Large intestine (tissue), 3 donors: ENCODE measurements at regions not wholly inside any gene's neighbourhood (a gene's known extent, or its start where the extent isn't known, plus 50 kb on each side); places are given as distances from the start of the nearest gene placed in this dataset.

Experiments
- DNase-seq, 2 donors: peaks; one replicate each; pipeline versions ENCODE4 v3.0.0 to v3.0.0-alpha.2; 2013
- H3K27ac ChIP-seq: one replicate; pipeline ENCODE4 v1.5.1; 2013; ENCODE audit warnings: low read length
- H3K27me3 ChIP-seq: 2 replicates; pipeline ENCODE4 v1.6.1; 2013; ENCODE audit warnings: low read length; ENCODE audit not compliant: control insufficient read depth, insufficient read depth
- H3K36me3 ChIP-seq: 2 replicates; pipeline ENCODE4 v1.6.1; 2013; ENCODE audit warnings: low read length; ENCODE audit not compliant: control insufficient read depth, insufficient read depth
- H3K4me1 ChIP-seq: one replicate; pipeline ENCODE4 v1.6.1; 2013; ENCODE audit warnings: low read length; ENCODE audit not compliant: control insufficient read depth, insufficient read depth
- H3K4me3 ChIP-seq: one replicate; pipeline ENCODE4 v1.5.1; 2013; ENCODE audit warnings: low read length
- H3K9me3 ChIP-seq: one replicate; pipeline ENCODE4 v1.6.1; 2013; ENCODE audit warnings: mild to moderate bottlenecking, low read depth, low read length, moderate library complexity; ENCODE audit not compliant: control insufficient read depth
- WGBS: methylation state at CpG from one replicate; pipeline ENCODE4 v1.1.5; 2013; ENCODE audit warnings: low lambda C conversion rate; ENCODE audit not compliant: insufficient coverage; 5-methylcytosine and 5-hydroxymethylcytosine counted together

DNA sequence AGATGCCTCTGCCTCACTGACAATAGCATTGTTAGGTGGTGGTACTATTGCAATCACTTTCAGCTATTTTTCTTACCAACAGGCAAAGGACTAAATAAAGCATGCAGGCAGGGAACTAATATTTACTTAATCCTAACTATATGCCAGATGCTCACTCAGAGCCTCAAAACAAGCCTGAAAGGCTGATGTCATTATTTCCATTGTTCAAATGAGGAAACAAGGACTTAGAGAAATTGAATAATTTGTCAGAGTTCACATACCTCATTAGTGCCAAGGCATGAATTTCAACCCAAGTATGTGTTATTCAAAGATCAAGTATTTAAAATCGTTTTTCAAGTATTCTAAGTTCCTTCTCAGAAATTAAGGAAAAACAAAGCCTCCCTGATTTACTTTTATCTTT lies 374.9 kb upstream of the TECRL start:
- H3K27me3 ChIP-seq: no peaks in the 10 kb centered on the region
- no peaks in the 10 kb centered on the region for H3K4me1 ChIP-seq
- H3K9me3 ChIP-seq: no peaks in the 10 kb centered on the region
- H3K4me3 ChIP-seq: no peak overlapping the region
- 22% methylated on average over 1 of the region's 1 CpG for WGBS
- no peak overlapping the region for H3K27ac ChIP-seq
- no peak for DNase-seq
- H3K36me3 ChIP-seq: no peaks in the 10 kb centered on the region

- H3K9me3 ChIP-seq: no peaks in the 10 kb centered on the region
- no peak overlapping the region for H3K27ac ChIP-seq
- peak in 1 of 2 donors; percentile 1 for DNase-seq
- H3K36me3 ChIP-seq: no peaks in the 10 kb centered on the region
- H3K4me3 ChIP-seq: no peak overlapping the region
- no peaks in the 10 kb centered on the region for H3K27me3 ChIP-seq
- 90% methylated on average over 1 of the region's 3 CpGs for WGBS
- H3K4me1 ChIP-seq: no peaks in the 10 kb centered on the region
Observed at GRCh38 chr4:64781737-64782326, 372.6 kb upstream of the TECRL start.

GRCh38 chr4:64780664-64781063 lies 371.4 kb upstream of the TECRL start:
- Histone ChIP-seq H3K27me3 (no peaks in the 10 kb centered on the region), H3K4me1 (no peaks in the 10 kb centered on the region), H3K36me3 (no peaks in the 10 kb centered on the region), H3K27ac (no peak overlapping the region), H3K4me3 (no peak overlapping the region), H3K9me3 (no peaks in the 10 kb centered on the region)
- DNase-seq: no peak
- WGBS: 60% methylated on average over 1 of the region's 5 CpGs

- Histone ChIP-seq H3K4me1 (no peaks in the 10 kb centered on the region), H3K36me3 (no peaks in the 10 kb centered on the region), H3K4me3 (no peak overlapping the region), H3K9me3 (no peaks in the 10 kb centered on the region), H3K27ac (no peak overlapping the region), H3K27me3 (no peaks in the 10 kb centered on the region)
- DNase-seq: no peak
- no CpG with 5 or more reads among the region's 3 CpGs for WGBS
Observed at GRCh38 chr4:64777286-64777685, 368.0 kb upstream of the TECRL start.

- DNase-seq: no peak
- H3K27me3 ChIP-seq: no peaks in the 10 kb centered on the region
- 75% methylated on average over 1 of the region's 2 CpGs for WGBS
- H3K27ac ChIP-seq: no peak overlapping the region
- no peaks in the 10 kb centered on the region for H3K36me3 ChIP-seq
- H3K4me3 ChIP-seq: no peak overlapping the region
- no peaks in the 10 kb centered on the region for H3K9me3 ChIP-seq
- no peaks in the 10 kb centered on the region for H3K4me1 ChIP-seq
Observed at GRCh38 chr4:64776820-64777219, 367.6 kb upstream of the TECRL start.

- no peak for DNase-seq
- Histone ChIP-seq H3K27me3 (no peaks in the 10 kb centered on the region), H3K36me3 (no peaks in the 10 kb centered on the region), H3K27ac (no peak overlapping the region), H3K4me1 (no peaks in the 10 kb centered on the region), H3K9me3 (no peaks in the 10 kb centered on the region), H3K4me3 (no peak overlapping the region)
- WGBS: 95% methylated on average over 3 of the region's 3 CpGs
Observed at GRCh38 chr4:64774626-64775025, 365.4 kb upstream of the TECRL start.

DNA sequence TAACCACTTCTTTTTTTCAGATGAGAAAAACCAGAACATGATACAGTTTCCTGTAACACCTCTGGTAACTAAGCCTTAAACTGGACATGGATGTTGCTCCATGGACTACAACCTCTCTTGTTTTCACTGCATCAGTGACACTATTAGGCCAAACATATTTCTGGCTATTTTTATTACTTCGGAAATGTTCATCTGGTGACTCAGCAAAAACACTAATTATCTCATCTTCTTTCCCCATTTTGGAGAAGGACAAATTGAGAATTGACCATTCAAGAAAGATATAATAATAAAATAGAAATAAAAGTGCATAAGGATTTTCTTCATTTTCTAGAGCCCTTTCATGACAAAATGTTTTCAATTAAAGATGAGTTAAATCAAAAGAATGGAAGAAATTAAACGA lies 361.9 kb upstream of the TECRL start:
- no peak overlapping the region for H3K27ac ChIP-seq
- DNase-seq: no peak
- H3K36me3 ChIP-seq: no peaks in the 10 kb centered on the region
- H3K4me1 ChIP-seq: no peaks in the 10 kb centered on the region
- H3K27me3 ChIP-seq: no peaks in the 10 kb centered on the region
- H3K4me3 ChIP-seq: no peak overlapping the region
- 95% methylated on average over 2 of the region's 2 CpGs for WGBS
- no peaks in the 10 kb centered on the region for H3K9me3 ChIP-seq

DNA sequence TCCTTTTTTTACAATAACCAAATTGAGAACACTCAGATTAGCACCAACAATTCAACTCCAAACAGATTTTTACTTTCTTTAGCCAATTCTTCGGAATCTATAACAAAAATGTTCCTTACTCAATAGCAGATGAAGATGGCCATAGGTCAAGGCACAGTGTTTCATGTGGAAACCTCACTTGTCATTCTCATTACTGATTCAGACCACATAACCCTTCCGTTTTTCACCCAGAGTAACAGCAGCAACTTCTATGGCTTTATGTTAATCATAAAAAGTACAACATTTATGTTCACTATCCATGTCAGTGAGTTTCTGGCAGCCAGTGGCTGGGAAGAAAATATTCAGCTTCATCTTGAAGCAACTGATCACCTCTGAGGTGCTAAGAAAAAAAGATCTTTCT lies 358.3 kb upstream of the TECRL start:
- H3K4me3 ChIP-seq: no peak overlapping the region
- H3K27ac ChIP-seq: no peak overlapping the region
- no peak for DNase-seq
- no CpG with 5 or more reads among the region's 2 CpGs for WGBS
- no peaks in the 10 kb centered on the region for H3K36me3 ChIP-seq
- H3K27me3 ChIP-seq: no peaks in the 10 kb centered on the region
- no peaks in the 10 kb centered on the region for H3K4me1 ChIP-seq
- no peaks in the 10 kb centered on the region for H3K9me3 ChIP-seq

GRCh38 chr4:64766565-64766964 lies 357.3 kb upstream of the TECRL start:
- no peaks in the 10 kb centered on the region for H3K9me3 ChIP-seq
- H3K4me3 ChIP-seq: no peak overlapping the region
- H3K36me3 ChIP-seq: no peaks in the 10 kb centered on the region
- H3K27me3 ChIP-seq: no peaks in the 10 kb centered on the region
- H3K27ac ChIP-seq: no peak overlapping the region
- H3K4me1 ChIP-seq: no peaks in the 10 kb centered on the region
- DNase-seq: no peak
- no CpG with 5 or more reads among the region's 1 CpG for WGBS

GRCh38 chr4:64756016-64756415 lies 346.8 kb upstream of the TECRL start:
- Histone ChIP-seq H3K4me1 (no peaks in the 10 kb centered on the region), H3K36me3 (no peaks in the 10 kb centered on the region), H3K27ac (no peak overlapping the region), H3K4me3 (no peak overlapping the region), H3K27me3 (no peaks in the 10 kb centered on the region), H3K9me3 (peaks cover 7% of the 10 kb centered on the region)
- DNase-seq: no peak
- no CpG with 5 or more reads among the region's 2 CpGs for whole genome bisulfite sequencing

- no peak overlapping the region for H3K27ac ChIP-seq
- H3K27me3 ChIP-seq: no peaks in the 10 kb centered on the region
- no peaks in the 10 kb centered on the region for H3K4me1 ChIP-seq
- H3K4me3 ChIP-seq: no peak overlapping the region
- DNase-seq: no peak
- no CpG with 5 or more reads among the region's 21 CpGs for WGBS
- peaks cover 7% of the 10 kb centered on the region for H3K9me3 ChIP-seq
- no peaks in the 10 kb centered on the region for H3K36me3 ChIP-seq
Observed at GRCh38 chr4:64747919-64748715, 338.9 kb upstream of the TECRL start.
